Suprapubic skin (tissue), 4 donors: ENCODE measurements at regions not wholly inside any gene's neighbourhood (a gene's known extent, or its start where the extent isn't known, plus 50 kb on each side); places are given as distances from the start of the nearest gene placed in this dataset.

ENCODE experiments used
- DNase-seq, 2 donors: peaks; one replicate each; pipeline ENCODE4 v3.0.0-alpha.2; 2019; ENCODE audit warnings: low spot score in 2 of 2
- H3K27ac ChIP-seq: fragments of 200-600 bp; sonication (generic); one replicate; pipeline ENCODE4 v1.5.1; 2019
- H3K27me3 ChIP-seq: fragments of 200-600 bp; sonication (generic); one replicate; pipeline ENCODE4 v1.5.1; 2019
- H3K36me3 ChIP-seq: fragments of 200-600 bp; sonication (generic); one replicate; pipeline ENCODE4 v1.5.1; 2019
- H3K4me1 ChIP-seq: fragments of 200-600 bp; sonication (generic); one replicate; pipeline ENCODE4 v1.5.1; 2019
- H3K4me3 ChIP-seq: fragments of 200-600 bp; sonication (generic); one replicate; pipeline ENCODE4 v1.5.1; 2019; ENCODE audit warnings: mild to moderate bottlenecking
- H3K9me3 ChIP-seq: fragments of 200-600 bp; sonication (generic); one replicate; pipeline ENCODE4 v1.5.1; 2019
- EP300 ChIP-seq: sonication (generic); formaldehyde crosslinking; IDR thresholded peaks from one replicate; pipeline ENCODE4 v1.6.1; 2017; ENCODE audit warnings: antibody characterized with exemption
- POLR2A ChIP-seq, 2 donors: fragments of 450-650 bp; IDR thresholded peaks; one replicate each; pipeline ENCODE4 v1.6.1; 2017; ENCODE audit warnings: antibody characterized with exemption in 2 of 2, mild to moderate bottlenecking in 2 of 2, moderate library complexity in 2 of 2
- POLR2AphosphoS5 ChIP-seq, 3 donors: sonication (generic); formaldehyde crosslinking; IDR thresholded peaks; one replicate each; pipeline ENCODE4 v1.6.1; 2017; ENCODE audit warnings: antibody characterized with exemption in 3 of 3
- WGBS: methylation state at CpG from one replicate; pipeline ENCODE4 v1.1.5; 2018; 5-methylcytosine and 5-hydroxymethylcytosine counted together
- TF ChIP-seq, protein P1 (sequence below), 2 donors: fragments of 200-600 bp in 1 of 2; fragments of 450-650 bp in 1 of 2; sonication (generic) in 1 of 2; IDR thresholded peaks; one replicate each; pipeline ENCODE4 v1.5.1; 2016 to 2019; ENCODE audit warnings: antibody characterized with exemption in 2 of 2, mild to moderate bottlenecking in 1 of 2, moderate library complexity in 1 of 2

DNA sequence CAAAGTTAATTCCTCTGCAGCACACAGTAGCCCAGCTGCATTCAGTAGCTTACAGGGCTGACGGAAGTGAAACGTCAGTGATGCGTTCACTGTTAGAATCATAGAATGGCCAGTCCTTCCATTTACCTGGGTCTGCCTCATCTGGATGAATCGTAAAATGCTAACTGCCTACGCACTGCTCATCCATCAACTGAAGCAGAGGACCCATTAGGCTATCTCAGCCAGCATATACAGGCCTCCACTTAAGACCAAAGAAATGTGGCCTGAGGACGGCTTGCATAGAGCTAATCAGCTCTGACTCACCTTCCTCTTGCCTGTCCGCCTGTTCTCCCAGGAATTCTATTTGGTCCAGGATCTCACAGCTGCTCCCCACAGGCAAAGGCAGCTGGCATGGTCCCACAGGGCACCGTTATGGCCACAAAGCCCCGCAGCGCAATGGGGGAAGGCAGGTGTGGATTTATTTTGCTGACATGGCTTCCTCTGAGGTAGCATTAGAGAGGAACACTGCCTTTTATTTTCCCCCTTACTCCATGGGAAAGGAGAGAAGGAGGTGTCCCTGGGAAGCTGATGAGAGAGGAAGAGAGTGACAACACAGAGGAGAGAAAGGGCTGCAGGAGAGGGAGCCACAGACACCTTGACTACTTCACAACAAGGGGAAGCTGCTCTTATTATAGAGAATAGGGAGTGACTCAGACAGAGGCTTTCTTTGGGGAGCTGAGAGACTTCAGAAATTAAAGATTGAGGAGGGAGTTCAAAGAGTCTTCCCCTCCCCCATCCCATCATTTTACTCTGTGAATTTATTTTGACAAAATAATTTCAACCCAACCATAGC, 177.6 kb downstream of the HHIPL2 start:
- no peaks in the 10 kb centered on the region for H3K9me3 ChIP-seq
- H3K4me1 ChIP-seq: no peaks in the 10 kb centered on the region
- H3K27me3 ChIP-seq: no peaks in the 10 kb centered on the region
- H3K27ac ChIP-seq: no peak overlapping the region
- H3K4me3 ChIP-seq: no peak overlapping the region
- no peak for DNase-seq
- TF ChIP-seq, protein P1, sequence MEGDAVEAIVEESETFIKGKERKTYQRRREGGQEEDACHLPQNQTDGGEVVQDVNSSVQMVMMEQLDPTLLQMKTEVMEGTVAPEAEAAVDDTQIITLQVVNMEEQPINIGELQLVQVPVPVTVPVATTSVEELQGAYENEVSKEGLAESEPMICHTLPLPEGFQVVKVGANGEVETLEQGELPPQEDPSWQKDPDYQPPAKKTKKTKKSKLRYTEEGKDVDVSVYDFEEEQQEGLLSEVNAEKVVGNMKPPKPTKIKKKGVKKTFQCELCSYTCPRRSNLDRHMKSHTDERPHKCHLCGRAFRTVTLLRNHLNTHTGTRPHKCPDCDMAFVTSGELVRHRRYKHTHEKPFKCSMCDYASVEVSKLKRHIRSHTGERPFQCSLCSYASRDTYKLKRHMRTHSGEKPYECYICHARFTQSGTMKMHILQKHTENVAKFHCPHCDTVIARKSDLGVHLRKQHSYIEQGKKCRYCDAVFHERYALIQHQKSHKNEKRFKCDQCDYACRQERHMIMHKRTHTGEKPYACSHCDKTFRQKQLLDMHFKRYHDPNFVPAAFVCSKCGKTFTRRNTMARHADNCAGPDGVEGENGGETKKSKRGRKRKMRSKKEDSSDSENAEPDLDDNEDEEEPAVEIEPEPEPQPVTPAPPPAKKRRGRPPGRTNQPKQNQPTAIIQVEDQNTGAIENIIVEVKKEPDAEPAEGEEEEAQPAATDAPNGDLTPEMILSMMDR (IDR thresholded peaks at IDR 0.05): no peak
- no peak for TF ChIP-seq POLR2AphosphoS5 (IDR thresholded peaks at IDR 0.05)
- TF ChIP-seq EP300: no peak
- TF ChIP-seq POLR2A (IDR thresholded peaks at IDR 0.05): no peak
- H3K36me3 ChIP-seq: no peaks in the 10 kb centered on the region
- WGBS: 86% methylated on average over 8 of the region's 10 CpGs

DNA sequence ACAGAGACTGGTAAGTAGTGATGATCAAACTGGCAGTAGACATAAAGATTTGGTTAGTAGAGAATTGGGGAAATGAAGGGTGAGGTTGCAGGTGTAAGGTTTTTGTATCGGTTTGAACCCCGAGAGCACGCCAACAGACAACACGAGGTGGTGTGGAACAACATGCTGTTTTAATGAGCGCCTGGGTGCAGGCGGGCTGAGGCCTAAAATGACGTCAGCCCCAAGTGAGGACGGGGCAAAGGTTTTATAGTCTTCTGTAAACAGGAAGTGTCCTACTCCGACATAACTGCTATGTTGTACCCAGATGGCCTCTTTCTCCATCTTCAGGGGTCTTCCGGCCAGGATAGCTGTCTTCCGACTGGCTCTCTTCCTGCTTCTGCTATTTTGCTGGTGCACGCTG, 178.8 kb downstream of the HHIPL2 start:
- Histone ChIP-seq H3K27ac (no peak overlapping the region), H3K9me3 (no peaks in the 10 kb centered on the region), H3K27me3 (no peaks in the 10 kb centered on the region), H3K36me3 (no peaks in the 10 kb centered on the region), H3K4me3 (no peak overlapping the region), H3K4me1 (no peaks in the 10 kb centered on the region)
- no peak for DNase-seq
- TF ChIP-seq POLR2AphosphoS5 (IDR thresholded peaks at IDR 0.05) (no peak), POLR2A (IDR thresholded peaks at IDR 0.05) (no peak), EP300 (no peak)
- TF ChIP-seq, protein P1 (IDR thresholded peaks at IDR 0.05): no peak
- WGBS: 90% methylated on average over 12 of the region's 12 CpGs

DNA sequence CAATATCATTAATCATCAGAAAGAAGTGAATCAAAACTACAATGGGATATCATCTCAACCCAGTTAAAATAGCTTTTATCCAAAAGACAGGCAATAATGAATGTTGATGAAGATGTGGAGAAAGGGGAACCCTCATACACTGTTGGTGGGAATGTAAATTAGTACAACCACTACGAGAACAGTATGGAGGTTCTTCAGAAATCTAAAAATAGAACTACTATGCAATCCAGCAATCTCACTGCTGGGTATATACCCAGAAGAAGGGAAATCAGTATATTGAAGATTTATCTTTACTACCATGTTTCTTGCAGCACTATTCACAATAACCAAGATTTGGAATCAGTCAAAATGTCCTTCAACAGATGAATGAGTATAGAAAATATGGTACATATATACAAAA, 189.8 kb downstream of the HHIPL2 start:
- H3K4me1 ChIP-seq: no peaks in the 10 kb centered on the region
- TF ChIP-seq, protein P1 (IDR thresholded peaks at IDR 0.05): no peak
- TF ChIP-seq EP300: no peak
- no peak for TF ChIP-seq POLR2AphosphoS5 (IDR thresholded peaks at IDR 0.05)
- no peak for TF ChIP-seq POLR2A (IDR thresholded peaks at IDR 0.05)
- no peak overlapping the region for H3K4me3 ChIP-seq
- WGBS: 0% methylated on average over 1 of the region's 1 CpG
- H3K27me3 ChIP-seq: no peaks in the 10 kb centered on the region
- H3K27ac ChIP-seq: no peak overlapping the region
- no peak for DNase-seq
- H3K36me3 ChIP-seq: no peaks in the 10 kb centered on the region
- no peaks in the 10 kb centered on the region for H3K9me3 ChIP-seq

DNA sequence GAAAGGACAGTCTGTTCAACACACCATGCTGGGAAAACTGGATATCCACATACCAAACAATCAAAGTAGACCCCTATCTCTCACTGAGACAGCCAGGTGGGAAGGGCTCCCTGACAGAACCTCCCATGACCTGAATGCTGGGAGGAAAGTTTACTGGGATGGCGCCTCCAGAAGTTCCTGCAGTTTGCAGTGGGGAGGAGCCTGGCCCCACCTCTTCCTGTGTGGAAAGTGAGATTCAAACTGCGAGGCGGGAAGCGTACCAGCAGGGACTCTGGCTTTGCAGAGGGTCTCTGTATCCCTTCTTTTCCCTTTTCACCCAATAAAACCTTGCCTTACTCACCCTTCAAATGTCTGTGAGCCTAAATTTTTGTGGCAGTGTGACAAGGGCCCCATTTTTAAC, 190.7 kb downstream of the HHIPL2 start:
- H3K4me1 ChIP-seq: no peaks in the 10 kb centered on the region
- 82% methylated on average over 4 of the region's 4 CpGs for WGBS
- DNase-seq: no peak

DNA sequence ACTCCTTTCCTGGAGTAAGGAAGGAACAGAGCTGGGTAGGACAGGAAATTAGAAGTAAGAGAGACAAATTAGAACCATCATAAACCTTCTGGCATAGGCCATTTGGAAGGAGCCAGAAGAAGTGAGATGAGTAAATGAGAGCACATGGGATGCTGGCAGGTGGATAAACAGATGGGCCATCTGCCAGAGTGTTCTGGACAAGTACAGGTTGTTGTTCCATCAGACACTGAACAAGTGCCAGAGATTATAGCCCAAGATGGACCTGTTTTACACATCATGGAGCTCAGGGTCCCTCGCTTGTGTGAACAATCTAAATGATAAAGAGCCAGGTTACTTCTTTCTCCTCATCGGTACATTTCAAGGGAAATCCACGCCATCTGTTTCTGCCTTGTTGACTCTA, 200.3 kb downstream of the HHIPL2 start:
- no peak overlapping the region for H3K27ac ChIP-seq
- WGBS: 90% methylated on average over 3 of the region's 3 CpGs
- no peak for TF ChIP-seq POLR2A (IDR thresholded peaks at IDR 0.05)
- TF ChIP-seq, protein P1 (IDR thresholded peaks at IDR 0.05): no peak
- no peak for TF ChIP-seq POLR2AphosphoS5 (IDR thresholded peaks at IDR 0.05)
- TF ChIP-seq EP300: no peak

More for the DNA sequence above, 190.7 kb downstream of the HHIPL2 start:
- Histone ChIP-seq H3K9me3 (no peaks in the 10 kb centered on the region), H3K4me3 (no peak overlapping the region), H3K27ac (no peak overlapping the region), H3K36me3 (no peaks in the 10 kb centered on the region), H3K27me3 (no peaks in the 10 kb centered on the region)
- TF ChIP-seq, protein P1 (IDR thresholded peaks at IDR 0.05): no peak
- no peak for TF ChIP-seq EP300
- TF ChIP-seq POLR2AphosphoS5 (IDR thresholded peaks at IDR 0.05): no peak
- TF ChIP-seq POLR2A (IDR thresholded peaks at IDR 0.05): no peak

More for the DNA sequence above, 200.3 kb downstream of the HHIPL2 start:
- no peak for DNase-seq
- Histone ChIP-seq H3K27me3 (no peaks in the 10 kb centered on the region), H3K9me3 (no peaks in the 10 kb centered on the region), H3K4me3 (no peak overlapping the region), H3K4me1 (no peaks in the 10 kb centered on the region), H3K36me3 (no peaks in the 10 kb centered on the region)
